ENCODE measurements at regions not wholly inside any gene's neighbourhood (a gene's known extent, or its start where the extent isn't known, plus 50 kb on each side); places are given as distances from the start of the nearest gene placed in this dataset.

DNA sequence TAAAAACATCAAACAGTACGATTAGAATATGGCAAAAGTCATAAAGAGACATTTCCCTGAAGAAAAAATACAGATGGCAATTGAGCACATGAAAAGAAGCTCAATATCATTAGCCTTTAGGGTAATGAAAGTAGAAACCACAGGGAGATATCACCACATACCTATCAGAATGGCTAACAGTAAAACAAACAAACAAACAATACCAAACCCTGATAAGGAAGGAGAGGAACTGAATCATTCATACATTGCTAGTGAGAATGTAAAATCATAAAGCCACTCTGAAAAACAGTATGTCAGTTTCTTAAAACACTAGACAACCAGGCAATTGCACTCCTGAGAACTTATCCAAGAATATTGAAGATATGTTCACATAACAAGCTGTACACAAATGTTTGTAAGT lies 1342.5 kb upstream of the SLC10A2 start:
- TF ChIP-seq POLR2A (IDR thresholded peaks at IDR 0.05): no peak
- TF ChIP-seq, protein P1, sequence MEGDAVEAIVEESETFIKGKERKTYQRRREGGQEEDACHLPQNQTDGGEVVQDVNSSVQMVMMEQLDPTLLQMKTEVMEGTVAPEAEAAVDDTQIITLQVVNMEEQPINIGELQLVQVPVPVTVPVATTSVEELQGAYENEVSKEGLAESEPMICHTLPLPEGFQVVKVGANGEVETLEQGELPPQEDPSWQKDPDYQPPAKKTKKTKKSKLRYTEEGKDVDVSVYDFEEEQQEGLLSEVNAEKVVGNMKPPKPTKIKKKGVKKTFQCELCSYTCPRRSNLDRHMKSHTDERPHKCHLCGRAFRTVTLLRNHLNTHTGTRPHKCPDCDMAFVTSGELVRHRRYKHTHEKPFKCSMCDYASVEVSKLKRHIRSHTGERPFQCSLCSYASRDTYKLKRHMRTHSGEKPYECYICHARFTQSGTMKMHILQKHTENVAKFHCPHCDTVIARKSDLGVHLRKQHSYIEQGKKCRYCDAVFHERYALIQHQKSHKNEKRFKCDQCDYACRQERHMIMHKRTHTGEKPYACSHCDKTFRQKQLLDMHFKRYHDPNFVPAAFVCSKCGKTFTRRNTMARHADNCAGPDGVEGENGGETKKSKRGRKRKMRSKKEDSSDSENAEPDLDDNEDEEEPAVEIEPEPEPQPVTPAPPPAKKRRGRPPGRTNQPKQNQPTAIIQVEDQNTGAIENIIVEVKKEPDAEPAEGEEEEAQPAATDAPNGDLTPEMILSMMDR (IDR thresholded peaks at IDR 0.05): no peak

All from thyroid gland (tissue), 4 donors.